ENCODE measurements at regions not wholly inside any gene's neighbourhood (a gene's known extent, or its start where the extent isn't known, plus 50 kb on each side); places are given as distances from the start of the nearest gene placed in this dataset.

GRCh38 chr2:136505462-136505861 lies 259.9 kb upstream of the THSD7B start:
- Mint-ChIP-seq H3K4me1 (no peaks in the 10 kb centered on the region), H3K4me3 (no peak overlapping the region), H3K9me3 (peaks cover 0 to 2% of the 10 kb centered on the region in 2 donors), H3K36me3 (no peaks in the 10 kb centered on the region), H3K27me3 (ENCODE audit: low read depth in 2 of 2) (peaks cover 3 to 16% of the 10 kb centered on the region in 2 donors), H3K27ac (no peak overlapping the region)
- Histone ChIP-seq H3K36me3 (ENCODE audit: control insufficient read depth, insufficient read depth, low read length) (no peaks in the 10 kb centered on the region), H3K27ac (ENCODE audit: low read length) (no peak overlapping the region), H3K4me3 (ENCODE audit: low read length) (no peak overlapping the region), H3K27me3 (ENCODE audit: control insufficient read depth, insufficient read depth, low read length) (no peaks in the 10 kb centered on the region), H3K4me1 (ENCODE audit: control insufficient read depth, insufficient read depth, low read length) (no peaks in the 10 kb centered on the region), H3K9me3 (ENCODE audit: control insufficient read depth, insufficient read depth, low read length) (no peaks in the 10 kb centered on the region)
- no peak for DNase-seq
- 80% methylated on average over 3 of the region's 3 CpGs for WGBS (ENCODE audit: insufficient coverage)
- ATAC-seq = no peak
- intact Hi-C loops (cut with micrococcal nuclease) = no loop called here
- no peak for TF ChIP-seq CTCF (IDR thresholded peaks at IDR 0.05)

GRCh38 chr2:136502660-136503059 lies 262.7 kb upstream of the THSD7B start:
- no peaks in the 10 kb centered on the region for H3K27me3 Mint-ChIP-seq (ENCODE audit: low read depth in 2 of 2)
- Histone ChIP-seq H3K4me3 (ENCODE audit: low read length) (no peak overlapping the region), H3K9me3 (ENCODE audit: control insufficient read depth, insufficient read depth, low read length) (no peaks in the 10 kb centered on the region), H3K4me1 (ENCODE audit: control insufficient read depth, insufficient read depth, low read length) (no peaks in the 10 kb centered on the region), H3K27ac (ENCODE audit: low read length) (no peak overlapping the region), H3K36me3 (ENCODE audit: control insufficient read depth, insufficient read depth, low read length) (no peaks in the 10 kb centered on the region), H3K27me3 (ENCODE audit: control insufficient read depth, insufficient read depth, low read length) (no peaks in the 10 kb centered on the region)
- intact Hi-C loops (cut with micrococcal nuclease) = no loop called here
- no peaks in the 10 kb centered on the region for H3K9me3 Mint-ChIP-seq
- H3K4me3 Mint-ChIP-seq = no peak overlapping the region
- no peaks in the 10 kb centered on the region for H3K4me1 Mint-ChIP-seq
- H3K27ac Mint-ChIP-seq = no peak overlapping the region
- DNase-seq = no peak
- no peaks in the 10 kb centered on the region for H3K36me3 Mint-ChIP-seq
- no peak for ATAC-seq
- TF ChIP-seq CTCF (IDR thresholded peaks at IDR 0.05) = no peak

- Mint-ChIP-seq H3K4me1 (no peaks in the 10 kb centered on the region), H3K4me3 (no peak overlapping the region), H3K9me3 (no peaks in the 10 kb centered on the region), H3K27me3 (ENCODE audit: low read depth in 2 of 2) (peaks cover 0 to 4% of the 10 kb centered on the region in 2 donors), H3K36me3 (no peaks in the 10 kb centered on the region), H3K27ac (no peak overlapping the region)
- Histone ChIP-seq H3K36me3 (ENCODE audit: control insufficient read depth, insufficient read depth, low read length) (no peaks in the 10 kb centered on the region), H3K4me3 (ENCODE audit: low read length) (no peak overlapping the region), H3K27me3 (ENCODE audit: control insufficient read depth, insufficient read depth, low read length) (no peaks in the 10 kb centered on the region), H3K9me3 (ENCODE audit: control insufficient read depth, insufficient read depth, low read length) (no peaks in the 10 kb centered on the region), H3K27ac (ENCODE audit: low read length) (no peak overlapping the region), H3K4me1 (ENCODE audit: control insufficient read depth, insufficient read depth, low read length) (no peaks in the 10 kb centered on the region)
- no peak for TF ChIP-seq CTCF (IDR thresholded peaks at IDR 0.05)
- WGBS (ENCODE audit: insufficient coverage) = no CpG with 5 or more reads among the region's 3 CpGs
- DNase-seq (no peak), ATAC-seq (no peak)
- intact Hi-C loops (cut with micrococcal nuclease) = no loop called here
Measured at GRCh38 chr2:136497709-136498108, 267.6 kb upstream of the THSD7B start.

- Mint-ChIP-seq H3K9me3 (no peaks in the 10 kb centered on the region), H3K27me3 (ENCODE audit: low read depth in 2 of 2) (peaks cover 0 to 4% of the 10 kb centered on the region in 2 donors), H3K4me1 (no peaks in the 10 kb centered on the region), H3K4me3 (no peak overlapping the region), H3K27ac (no peak overlapping the region), H3K36me3 (no peaks in the 10 kb centered on the region)
- no peak for DNase-seq
- no peak for TF ChIP-seq CTCF (IDR thresholded peaks at IDR 0.05)
- WGBS (ENCODE audit: insufficient coverage) = 81% methylated on average over 3 of the region's 5 CpGs
- no peak overlapping the region for H3K27ac ChIP-seq (ENCODE audit: low read length)
- intact Hi-C loops (cut with micrococcal nuclease) = no loop called here
- H3K9me3 ChIP-seq (ENCODE audit: control insufficient read depth, insufficient read depth, low read length) = no peaks in the 10 kb centered on the region
- no peaks in the 10 kb centered on the region for H3K36me3 ChIP-seq (ENCODE audit: control insufficient read depth, insufficient read depth, low read length)
- H3K4me3 ChIP-seq (ENCODE audit: low read length) = no peak overlapping the region
- H3K4me1 ChIP-seq (ENCODE audit: control insufficient read depth, insufficient read depth, low read length) = no peaks in the 10 kb centered on the region
- H3K27me3 ChIP-seq (ENCODE audit: control insufficient read depth, insufficient read depth, low read length) = no peaks in the 10 kb centered on the region
- no peak for ATAC-seq
Measured at GRCh38 chr2:136496966-136497365, 268.4 kb upstream of the THSD7B start.
